Activated B cell treated with CpG ODN at 0.5 μM for 24 hours (primary cell): ENCODE measurements at regions not wholly inside any gene's neighbourhood (a gene's known extent, or its start where the extent isn't known, plus 50 kb on each side); places are given as distances from the start of the nearest gene placed in this dataset.
A peak's percentile ranks its signal among the peaks of the same experiment; 100 is the strongest.

Experiments used
- ATAC-seq: fragments of 200-7000 bp; cut with Tn5 transposase; one replicate; pipeline ENCODE4 v1.10.0; 2021; ENCODE audit warnings: low read depth, mild to moderate bottlenecking, moderate library complexity
- CTCF ChIA-PET: fragments of 350-600 bp; sonication (Branson Sonifier 250); formaldehyde crosslinking; loops from one replicate; lab custom pipeline; 2021; ENCODE audit warnings: antibody characterized with exemption; lab: Charles Lee
- POLR2A ChIA-PET: fragments of 350-600 bp; sonication (Branson Sonifier 250); formaldehyde crosslinking; loops from one replicate; lab custom pipeline; 2021; ENCODE audit warnings: antibody characterized with exemption; lab: Charles Lee
- DNase-seq: peaks from one replicate; pipeline ENCODE4 v3.0.0; 2022
- H3K27ac Mint-ChIP-seq: one replicate; pipeline ENCODE4 v1.8.0; 2020; ENCODE audit warnings: mixed read lengths
- H3K27me3 Mint-ChIP-seq: one replicate; pipeline ENCODE4 v1.8.0; 2021; ENCODE audit warnings: mixed read lengths
- H3K36me3 Mint-ChIP-seq: one replicate; pipeline ENCODE4 v1.8.0; 2021; ENCODE audit warnings: low read depth, mixed read lengths
- H3K4me1 Mint-ChIP-seq: one replicate; pipeline ENCODE4 v1.8.0; 2021; ENCODE audit warnings: mixed read lengths
- H3K4me3 Mint-ChIP-seq: one replicate; pipeline ENCODE4 v1.8.0; 2020; ENCODE audit warnings: mild to moderate bottlenecking, mixed read lengths
- H3K9me3 Mint-ChIP-seq: one replicate; pipeline ENCODE4 v1.8.0; 2020; ENCODE audit warnings: mixed read lengths
- CTCF ChIP-seq: fragments of 200-600 bp; IDR thresholded peaks from one replicate; pipeline ENCODE4 v1.8.0; 2022; ENCODE audit warnings: antibody characterized with exemption, mild to moderate bottlenecking
- intact Hi-C: fragments of 100-400 bp; cut with micrococcal nuclease; formaldehyde crosslinking; loops from one replicate; pipeline ENCODE4 v1.15.1; 2024

- Mint-ChIP-seq H3K27me3 (peaks cover 21% of the 10 kb centered on the region), H3K9me3 (no peaks in the 10 kb centered on the region), H3K27ac (no peak overlapping the region), H3K4me1 (peaks cover 1% of the 10 kb centered on the region), H3K4me3 (no peak overlapping the region), H3K36me3 (no peaks in the 10 kb centered on the region)
- no peak for DNase-seq
- intact Hi-C loops, result loop anchor here (10.0 kb wide), 1 partner anchor 1663 kb away; no protein-coding TSS in a partner anchor
- ATAC-seq, result no peak
- ChIA-PET CTCF (interaction anchor here (1.2 to 5.5 kb wide), 4 partner anchors 949 to 1216 kb away, joined by 3 to 77 read pairs (median 20); no protein-coding TSS in a partner anchor), POLR2A (no interaction called here)
- TF ChIP-seq CTCF, result no peak
Observed at GRCh38 chrX:20531667-20532066, 265.0 kb upstream of the RPS6KA3 start.

- no peak overlapping the region for H3K27ac Mint-ChIP-seq
- H3K4me3 Mint-ChIP-seq, result no peak overlapping the region
Observed at GRCh38 chrX:20530406-20530921, 263.8 kb upstream of the RPS6KA3 start.

DNA sequence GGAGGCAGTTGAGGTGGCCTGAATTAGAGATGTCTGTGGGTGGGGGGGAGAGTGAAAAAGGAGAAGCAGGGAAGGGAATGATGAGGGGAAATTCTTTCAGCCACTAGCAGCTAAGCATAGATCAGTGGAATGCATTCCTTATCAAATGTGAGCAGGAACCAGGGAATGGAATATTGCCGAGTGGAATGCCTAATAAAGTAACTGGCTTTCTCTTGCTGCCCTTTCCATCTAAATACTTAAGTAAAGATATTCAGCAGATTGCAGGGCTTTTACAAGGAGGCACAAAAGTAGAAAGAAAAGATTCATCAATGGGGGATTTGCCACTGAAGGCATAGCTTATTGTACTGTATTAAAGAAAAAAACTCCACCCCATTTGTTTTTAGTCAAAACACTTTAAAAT lies 263.0 kb upstream of the RPS6KA3 start:
- Mint-ChIP-seq H3K4me3 (no peak overlapping the region), H3K27ac (no peak overlapping the region), H3K27me3 (peaks cover 21% of the 10 kb centered on the region), H3K4me1 (peaks cover 1% of the 10 kb centered on the region), H3K9me3 (no peaks in the 10 kb centered on the region), H3K36me3 (no peaks in the 10 kb centered on the region)
- intact Hi-C loops, result loop anchor here (1.0 to 10.0 kb wide), 5 partner anchors 277 to 1665 kb away; no protein-coding TSS in a partner anchor
- ATAC-seq (no peak), DNase-seq (no peak)
- ChIA-PET CTCF (interaction anchor here (0.6 to 5.5 kb wide), 15 partner anchors 9 to 1632 kb away, joined by 3 to 77 read pairs (median 3); no protein-coding TSS in a partner anchor), POLR2A (no interaction called here)
- no peak for TF ChIP-seq CTCF

More at GRCh38 chrX:20530406-20530921, 263.8 kb upstream of the RPS6KA3 start:
- ChIA-PET CTCF (interaction anchor here (0.6 to 5.5 kb wide), 13 partner anchors 8 to 1631 kb away, joined by 3 to 77 read pairs (median 4); no protein-coding TSS in a partner anchor), POLR2A (no interaction called here)
- TF ChIP-seq CTCF, result peak; percentile 32
- intact Hi-C loops, result loop anchor here (1.0 to 10.0 kb wide), 3 partner anchors 950 to 1664 kb away; no protein-coding TSS in a partner anchor
- peaks cover 1% of the 10 kb centered on the region for H3K4me1 Mint-ChIP-seq
- no peaks in the 10 kb centered on the region for H3K36me3 Mint-ChIP-seq
- H3K27me3 Mint-ChIP-seq, result peaks cover 21% of the 10 kb centered on the region
- DNase-seq (no peak), ATAC-seq (no peak)
- no peaks in the 10 kb centered on the region for H3K9me3 Mint-ChIP-seq

DNA sequence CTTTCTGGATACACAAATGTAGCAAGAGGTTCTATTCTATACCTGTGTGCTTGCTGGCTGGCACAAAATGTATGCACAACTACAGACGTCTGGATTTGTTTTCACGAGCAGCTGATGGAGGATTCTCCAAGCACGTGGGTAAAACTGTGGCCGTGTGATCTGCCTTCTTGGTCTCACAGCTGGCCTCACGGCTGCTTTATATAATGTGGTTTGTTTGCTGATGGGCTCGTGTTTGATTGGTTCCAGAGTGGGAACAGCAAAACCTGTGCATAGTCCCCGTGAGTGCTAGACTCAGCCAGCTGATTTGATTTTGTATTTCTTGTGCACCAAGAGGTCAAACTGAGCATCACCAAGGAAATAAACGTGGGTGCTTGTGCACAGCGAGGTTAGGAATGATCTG lies 262.6 kb upstream of the RPS6KA3 start:
- ChIA-PET POLR2A (no interaction called here), CTCF (interaction anchor here (0.9 to 5.5 kb wide), 10 partner anchors 9 to 1214 kb away, joined by 3 to 77 read pairs (median 4); no protein-coding TSS in a partner anchor)
- H3K27ac Mint-ChIP-seq, result no peak overlapping the region
- no peaks in the 10 kb centered on the region for H3K9me3 Mint-ChIP-seq
- H3K27me3 Mint-ChIP-seq, result peaks cover 19% of the 10 kb centered on the region
- DNase-seq (no peak), ATAC-seq (no peak)
- H3K4me1 Mint-ChIP-seq, result peaks cover 1% of the 10 kb centered on the region
- no peak for TF ChIP-seq CTCF
- no peaks in the 10 kb centered on the region for H3K36me3 Mint-ChIP-seq
- no peak overlapping the region for H3K4me3 Mint-ChIP-seq
- intact Hi-C loops, result loop anchor here (5.0 to 10.0 kb wide), 2 partner anchors 277 to 1446 kb away; no protein-coding TSS in a partner anchor

- Mint-ChIP-seq H3K36me3 (no peaks in the 10 kb centered on the region), H3K27me3 (peaks cover 13% of the 10 kb centered on the region), H3K27ac (no peak overlapping the region), H3K9me3 (no peaks in the 10 kb centered on the region), H3K4me3 (no peak overlapping the region), H3K4me1 (peaks cover 1% of the 10 kb centered on the region)
- no peak for ATAC-seq
- CTCF ChIA-PET, result interaction anchor here (0.9 to 5.5 kb wide), 4 partner anchors 11 to 1218 kb away, joined by 4 to 77 read pairs (median 11); no protein-coding TSS in a partner anchor
- POLR2A ChIA-PET, result no interaction called here
- no peak for DNase-seq
- TF ChIP-seq CTCF, result no peak
- intact Hi-C loops, result loop anchor here (1.0 to 10.0 kb wide), 4 partner anchors 275 to 1447 kb away; partner anchors contain the start of gene MBTPS2
Observed at GRCh38 chrX:20527558-20528011, 260.9 kb upstream of the RPS6KA3 start.
